HepG2 (cell line): ENCODE measurements at regions not wholly inside any gene's neighbourhood (a gene's known extent, or its start where the extent isn't known, plus 50 kb on each side); places are given as distances from the start of the nearest gene placed in this dataset.

Experiments used
- ATAC-seq: fragments of 200-7000 bp; cut with Tn5 transposase; 3 replicates; pipeline ENCODE4 v1.9.1; 2020; ENCODE audit warnings: mild to moderate bottlenecking, moderate library complexity
- BruUV-seq: library from RNA; stranded (reverse); fragments of 400-500 nt; replicated peaks from 2 replicates; lab custom pipeline; 2021; lab: Mats Ljungman, UMichigan
- CTCF ChIA-PET: fragments of 300-600 bp; formaldehyde crosslinking; extraction: SDS; loops from one replicate; lab custom pipeline; 2021; ENCODE audit warnings: low total read pairs, inconsistent platforms, low intra/inter-chr PET ratio; lab: Yijun Ruan, JAX
- POLR2A ChIA-PET: fragments of 350-600 bp; sonication (Branson Sonifier 250); formaldehyde crosslinking; loops from one replicate; lab custom pipeline; 2020; ENCODE audit warnings: antibody characterized with exemption, inconsistent platforms; lab: Yijun Ruan, JAX
- DNase-seq: peaks from one replicate; pipeline ENCODE4 v3.0.0-alpha.2; 2015; ENCODE audit warnings: low spot score
- FAIRE-seq: peaks from 3 replicates; lab custom pipeline; 2011; peaks lifted over from hg19 to GRCh38; lab: Jason Lieb, UNC
- H2AFZ ChIP-seq: one replicate; pipeline ENCODE4 v1.6.1; 2011; ENCODE audit warnings: low read length, inconsistent platforms
- H3K27ac ChIP-seq: fragments of 300-600 bp; 3 replicates; pipeline ENCODE4 v1.8.0; 2011; ENCODE audit warnings: mixed run types, mild to moderate bottlenecking, mixed read lengths, low read length, inconsistent platforms; ENCODE audit not compliant: insufficient read depth; ENCODE audit errors: extremely low read length
- H3K27me3 ChIP-seq, 2 experiments: fragments of 200-600 bp in 1 of 2; 2 replicates in 1 of 2; 3 replicates in 1 of 2; pipeline versions ENCODE4 v1.6.0 to v1.8.0; 2011; ENCODE audit warnings: low read length in 2 of 2, mild to moderate bottlenecking in 2 of 2, moderate library complexity in 2 of 2, inconsistent platforms in 1 of 2; ENCODE audit not compliant: insufficient read depth in 2 of 2, control insufficient read depth in 1 of 2
- H3K36me3 ChIP-seq, 2 experiments: fragments of 200-600 bp in 1 of 2; replicated peaks in 1 of 2; 2 replicates in 1 of 2; 3 replicates in 1 of 2; pipeline versions ENCODE4 v1.5.1 to v1.8.0; 2011; ENCODE audit warnings: low read length in 2 of 2, inconsistent platforms in 1 of 2; ENCODE audit not compliant: insufficient read depth in 2 of 2, control insufficient read depth in 1 of 2
- H3K4me1 ChIP-seq: 2 replicates; pipeline ENCODE4 v1.5.1; 2012; ENCODE audit warnings: low read length, inconsistent platforms; ENCODE audit not compliant: insufficient read depth
- H3K4me2 ChIP-seq: 2 replicates; pipeline ENCODE4 v1.6.0; 2011; ENCODE audit warnings: low read depth, low read length, inconsistent platforms
- H3K4me3 ChIP-seq, 3 experiments: fragments of 200-600 bp in 1 of 3; sonication (generic), shearing (Covaris generic) in 1 of 3; replicated peaks in 1 of 3; 2 replicates each; pipeline ENCODE4 v1.5.1; 2011 to 2016; ENCODE audit warnings: low read length in 3 of 3, inconsistent platforms in 2 of 3, low read depth in 2 of 3, mild to moderate bottlenecking in 2 of 3, control low read depth in 1 of 3, mixed read lengths in 1 of 3; ENCODE audit not compliant: insufficient read depth in 1 of 3
- H3K79me2 ChIP-seq: one replicate; pipeline ENCODE4 v1.6.1; 2011; ENCODE audit warnings: low read length, inconsistent platforms; ENCODE audit not compliant: insufficient read depth
- H3K9ac ChIP-seq: 2 replicates; pipeline ENCODE4 v1.6.0; 2011; ENCODE audit warnings: mild to moderate bottlenecking, low read depth, low read length, inconsistent platforms; ENCODE audit not compliant: insufficient read depth
- H3K9me3 ChIP-seq: 2 replicates; pipeline ENCODE4 v1.5.1; 2012; ENCODE audit warnings: mild to moderate bottlenecking, low read length
- H4K20me1 ChIP-seq: 2 replicates; pipeline ENCODE4 v1.6.0; 2011; ENCODE audit warnings: inconsistent platforms, mild to moderate bottlenecking, low read length, moderate library complexity; ENCODE audit not compliant: insufficient read depth
- CHD2 ChIP-seq: IDR thresholded peaks from 2 replicates; pipeline ENCODE4 v1.6.1; 2011; ENCODE audit warnings: low read depth, low read length, improper control_type of control experiment
- FIP1L1 ChIP-seq: fragments of 200-400 bp; formaldehyde crosslinking; IDR thresholded peaks from 2 replicates; pipeline ENCODE4 v1.6.1; 2018; ENCODE audit warnings: low read depth, mild to moderate bottlenecking, low read length, moderate library complexity, borderline replicate concordance; ENCODE audit not compliant: insufficient read depth
- HIC2 ChIP-seq: sonication (generic); formaldehyde crosslinking; IDR thresholded peaks from 2 replicates; pipeline ENCODE4 v1.9.0; 2022; ENCODE audit warnings: low read depth, missing genetic modification reagents
- IRF2 ChIP-seq: IDR thresholded peaks from 2 replicates; pipeline ENCODE4 v1.6.1; 2018; ENCODE audit warnings: missing genetic modification reagents, missing compliant biosample characterization
- MTA3 ChIP-seq: sonication (generic); formaldehyde crosslinking; IDR thresholded peaks from 2 replicates; pipeline ENCODE4 v1.4.0; 2020; ENCODE audit warnings: missing genetic modification reagents
- PAXIP1 ChIP-seq: sonication (generic); formaldehyde crosslinking; conservative IDR thresholded peaks from 2 replicates; pipeline ENCODE4 v1.4.0; 2020; ENCODE audit warnings: mild to moderate bottlenecking, missing genetic modification reagents, moderate library complexity
- SAP130 ChIP-seq: IDR thresholded peaks from 2 replicates; pipeline ENCODE4 v1.6.1; 2016; ENCODE audit warnings: low read depth
- SP140L ChIP-seq: sonication (generic); formaldehyde crosslinking; IDR thresholded peaks from 2 replicates; pipeline ENCODE4 v1.4.0; 2020; ENCODE audit warnings: missing genetic modification reagents, borderline replicate concordance
- STAT5B ChIP-seq: sonication (generic); formaldehyde crosslinking; IDR thresholded peaks from 2 replicates; pipeline ENCODE4 v1.4.0; 2020; ENCODE audit warnings: missing genetic modification reagents
- TFDP2 ChIP-seq: sonication (generic); formaldehyde crosslinking; IDR thresholded peaks from 2 replicates; pipeline ENCODE4 v1.4.0; 2020; ENCODE audit warnings: missing genetic modification reagents
- ZNF451 ChIP-seq: sonication (generic); formaldehyde crosslinking; IDR thresholded peaks from 2 replicates; pipeline ENCODE4 v1.5.0; 2020; ENCODE audit warnings: mild to moderate bottlenecking, missing genetic modification reagents
- ZNF512B ChIP-seq: sonication (generic); formaldehyde crosslinking; IDR thresholded peaks from 2 replicates; pipeline ENCODE4 v1.5.1; 2020; ENCODE audit warnings: missing genetic modification reagents, mild to moderate bottlenecking, borderline replicate concordance
- ZNF552 ChIP-seq: sonication (generic); formaldehyde crosslinking; IDR thresholded peaks from 2 replicates; pipeline ENCODE4 v1.9.0; 2022; ENCODE audit warnings: missing genetic modification reagents, mild to moderate bottlenecking, borderline replicate concordance
- ZNF782 ChIP-seq: sonication (generic); formaldehyde crosslinking; IDR thresholded peaks from 2 replicates; pipeline ENCODE4 v1.4.0; 2020; ENCODE audit warnings: missing genetic modification reagents, mild to moderate bottlenecking, borderline replicate concordance
- WGBS: methylation state at CpG from one replicate; pipeline ENCODE4 v1.1.6; 2017; ENCODE audit warnings: low lambda C conversion rate; 5-methylcytosine and 5-hydroxymethylcytosine counted together
- in situ Hi-C: cut with HindIII; loops from 2 replicates; pipeline ENCODE4 v1.10.0; 2017; ENCODE audit warnings: low pct_unique_long_range_greater_than_20kb; ENCODE audit not compliant: extremely low pct_ligation_motif_present
- intact Hi-C: fragments of 100-400 bp; cut with micrococcal nuclease; formaldehyde crosslinking; loops from one replicate; pipeline ENCODE4 v1.10.0; 2022; ENCODE audit not compliant: unreplicated experiment

- TF ChIP-seq PAXIP1 (CRISPR knock-in tag): no peak
- TF ChIP-seq SP140L (CRISPR knock-in tag): no peak
- no peak for TF ChIP-seq FIP1L1
These were observed 123.7 kb downstream of the NAV1 start (continued) for GRCh38 chr1:201662646-201663045.

GRCh38 chr1:201663491-201664113 lies 124.7 kb downstream of the NAV1 start:
- BruUV-seq: no TSS peak
- FAIRE-seq: no peak
- 6% methylated on average over 5 of the region's 5 CpGs for WGBS
- Histone ChIP-seq H3K79me2 (no peaks in the 10 kb centered on the region), H3K9me3 (no peaks in the 10 kb centered on the region), H4K20me1 (no peaks in the 10 kb centered on the region), H3K27me3 (peaks cover 1 to 22% of the 10 kb centered on the region in 2 experiments; a peak in 4 of 5 replicates), H2AFZ (no peak overlapping the region), H3K4me3 (no peak overlapping the region), H3K27ac (no peak overlapping the region), H3K4me1 (no peaks in the 10 kb centered on the region), H3K36me3 (no peaks in the 10 kb centered on the region), H3K4me2 (no peak overlapping the region), H3K9ac (no peak overlapping the region)
- DNase-seq: no peak
- no peak for ATAC-seq
- in situ Hi-C loops: no loop called here
- ChIA-PET POLR2A (no interaction called here), CTCF (no interaction called here)
- intact Hi-C loops: no loop called here
- TF ChIP-seq ZNF512B: no peak
- TF ChIP-seq STAT5B (CRISPR knock-in tag): no peak
- no peak for TF ChIP-seq TFDP2 (CRISPR knock-in tag)
- TF ChIP-seq ZNF782: no peak
- TF ChIP-seq ZNF552 (CRISPR knock-in tag): no peak
- TF ChIP-seq CHD2: no peak
- TF ChIP-seq IRF2 (CRISPR knock-in tag): no peak
- no peak for TF ChIP-seq SAP130 (CRISPR knock-in tag)
- no peak for TF ChIP-seq HIC2 (CRISPR knock-in tag)
- no peak for TF ChIP-seq ZNF451
- TF ChIP-seq MTA3: no peak
